ENCODE measurements at regions not wholly inside any gene's neighbourhood (a gene's known extent, or its start where the extent isn't known, plus 50 kb on each side); places are given as distances from the start of the nearest gene placed in this dataset.

- H3K4me1 ChIP-seq, result peaks cover 11% of the 10 kb centered on the region
- no peak for TF ChIP-seq EP300 (IDR thresholded peaks at IDR 0.05)
- peak in 1 of 2 donors; percentile 39 for TF ChIP-seq CTCF (IDR thresholded peaks at IDR 0.05)
- peak overlapping the region; percentile 1 for H3K4me3 ChIP-seq
- no peak overlapping the region for H3K27ac ChIP-seq
- no peaks in the 10 kb centered on the region for H3K9me3 ChIP-seq
- H3K27me3 ChIP-seq, result no peaks in the 10 kb centered on the region
- H3K36me3 ChIP-seq, result no peaks in the 10 kb centered on the region
- DNase-seq (ENCODE audit: low spot score in 2 of 2), result no peak
- 13% methylated on average over 12 of the region's 12 CpGs for WGBS
Measured at GRCh38 chr18:41391616-41392595, 563.1 kb upstream of the PIK3C3 start.

GRCh38 chr18:41390309-41390708 lies 564.7 kb upstream of the PIK3C3 start:
- Histone ChIP-seq H3K27me3 (no peaks in the 10 kb centered on the region), H3K4me1 (peaks cover 11% of the 10 kb centered on the region), H3K4me3 (no peak overlapping the region), H3K36me3 (no peaks in the 10 kb centered on the region), H3K9me3 (no peaks in the 10 kb centered on the region), H3K27ac (no peak overlapping the region)
- 38% methylated on average over 9 of the region's 9 CpGs for WGBS
- no peak for DNase-seq (ENCODE audit: low spot score in 2 of 2)
- no peak for TF ChIP-seq POLR2A (IDR thresholded peaks at IDR 0.05)
- no peak for TF ChIP-seq CTCF (IDR thresholded peaks at IDR 0.05)
- no peak for TF ChIP-seq EP300 (IDR thresholded peaks at IDR 0.05)
- no peak for TF ChIP-seq POLR2AphosphoS5 (IDR thresholded peaks at IDR 0.05)

GRCh38 chr18:41378598-41378997 lies 576.4 kb upstream of the PIK3C3 start:
- DNase-seq (ENCODE audit: low spot score in 2 of 2), result no peak
- Histone ChIP-seq H3K36me3 (no peaks in the 10 kb centered on the region), H3K4me3 (no peak overlapping the region), H3K9me3 (no peaks in the 10 kb centered on the region), H3K4me1 (no peaks in the 10 kb centered on the region), H3K27me3 (no peaks in the 10 kb centered on the region), H3K27ac (no peak overlapping the region)
- 20% methylated on average over 5 of the region's 5 CpGs for WGBS
- TF ChIP-seq EP300 (IDR thresholded peaks at IDR 0.05) (no peak), CTCF (IDR thresholded peaks at IDR 0.05) (no peak), POLR2AphosphoS5 (IDR thresholded peaks at IDR 0.05) (no peak), POLR2A (IDR thresholded peaks at IDR 0.05) (no peak)

GRCh38 chr18:41373612-41374011 lies 581.4 kb upstream of the PIK3C3 start:
- Histone ChIP-seq H3K4me3 (no peak overlapping the region), H3K27me3 (no peaks in the 10 kb centered on the region), H3K4me1 (no peaks in the 10 kb centered on the region), H3K9me3 (no peaks in the 10 kb centered on the region), H3K27ac (no peak overlapping the region), H3K36me3 (no peaks in the 10 kb centered on the region)
- no peak for TF ChIP-seq POLR2AphosphoS5 (IDR thresholded peaks at IDR 0.05)
- no peak for TF ChIP-seq EP300 (IDR thresholded peaks at IDR 0.05)
- no peak for TF ChIP-seq CTCF (IDR thresholded peaks at IDR 0.05)
- no peak for DNase-seq (ENCODE audit: low spot score in 2 of 2)

- Histone ChIP-seq H3K4me3 (no peak overlapping the region), H3K36me3 (no peaks in the 10 kb centered on the region), H3K9me3 (no peaks in the 10 kb centered on the region), H3K27me3 (no peaks in the 10 kb centered on the region), H3K27ac (no peak overlapping the region), H3K4me1 (no peaks in the 10 kb centered on the region)
- no peak for TF ChIP-seq POLR2AphosphoS5 (IDR thresholded peaks at IDR 0.05)
- TF ChIP-seq CTCF (IDR thresholded peaks at IDR 0.05), result no peak
- no peak for TF ChIP-seq EP300 (IDR thresholded peaks at IDR 0.05)
- no peak for TF ChIP-seq POLR2A (IDR thresholded peaks at IDR 0.05)
- DNase-seq (ENCODE audit: low spot score in 2 of 2), result no peak
- WGBS, result 87% methylated on average over 10 of the region's 10 CpGs
Measured at GRCh38 chr18:41372046-41372665, 582.9 kb upstream of the PIK3C3 start.
